NCI-H226 (cell line): ENCODE measurements at regions not wholly inside any gene's neighbourhood (a gene's known extent, or its start where the extent isn't known, plus 50 kb on each side); places are given as distances from the start of the nearest gene placed in this dataset.
"Not testable (repeated sequence)": the region's sequence is repeated elsewhere in the genome, so short reads cannot be mapped to it uniquely, and the experiment has no call there.

Experiments
- DNase-seq: peaks from one replicate; pipeline ENCODE4 v3.0.0-alpha.2; 2015

DNA sequence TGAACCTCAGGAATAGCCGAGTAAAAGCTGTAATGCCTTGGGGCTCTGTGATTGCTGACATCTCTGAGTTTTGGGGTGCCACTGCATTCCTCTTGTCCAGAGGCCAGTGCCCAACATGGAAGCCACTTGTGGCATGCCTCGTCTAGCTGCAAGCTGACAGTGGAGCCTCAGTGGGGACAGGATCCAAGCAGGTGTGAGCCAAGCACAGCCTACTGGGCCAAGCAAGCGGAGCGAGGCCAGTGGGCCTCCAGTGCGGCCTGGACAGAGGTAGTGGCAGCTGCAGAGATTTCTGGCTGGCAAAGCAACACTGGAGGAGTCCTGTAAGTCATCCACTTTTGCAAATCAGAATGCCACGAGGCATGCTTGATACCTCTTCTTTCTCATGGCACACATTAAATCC lies 1038.2 kb upstream of the CNTN5 start:
- no peak for DNase-seq

DNA sequence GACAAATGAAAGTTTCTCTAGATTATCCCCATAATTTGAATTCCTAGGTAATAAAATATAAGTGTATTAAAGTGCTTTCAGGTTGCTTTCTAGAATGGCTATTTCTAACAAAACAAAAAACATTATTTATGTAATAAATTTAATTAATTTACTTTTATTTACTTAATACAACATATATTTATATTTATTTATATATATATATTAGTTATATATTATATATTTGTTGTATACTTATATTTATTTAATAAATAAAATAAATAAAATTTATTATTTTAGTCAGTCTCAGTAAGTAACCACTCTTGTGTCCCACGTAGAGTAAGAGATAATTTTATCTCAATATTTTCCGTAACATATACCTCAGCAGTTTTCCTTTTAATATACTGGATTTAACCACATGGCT lies 1031.6 kb upstream of the CNTN5 start:
- DNase-seq: no peak

- peak; percentile 42 for DNase-seq
These were observed 1030.4 kb upstream of the CNTN5 start for GRCh38 chr11:97990162-97990920.

- no peak for DNase-seq
These were observed 1027.2 kb upstream of the CNTN5 start for GRCh38 chr11:97993562-97993961.

GRCh38 chr11:97995874-97996273 lies 1024.9 kb upstream of the CNTN5 start:
- no peak for DNase-seq

- no peak for DNase-seq
These were observed 1024.0 kb upstream of the CNTN5 start for GRCh38 chr11:97996762-97997161.

DNA sequence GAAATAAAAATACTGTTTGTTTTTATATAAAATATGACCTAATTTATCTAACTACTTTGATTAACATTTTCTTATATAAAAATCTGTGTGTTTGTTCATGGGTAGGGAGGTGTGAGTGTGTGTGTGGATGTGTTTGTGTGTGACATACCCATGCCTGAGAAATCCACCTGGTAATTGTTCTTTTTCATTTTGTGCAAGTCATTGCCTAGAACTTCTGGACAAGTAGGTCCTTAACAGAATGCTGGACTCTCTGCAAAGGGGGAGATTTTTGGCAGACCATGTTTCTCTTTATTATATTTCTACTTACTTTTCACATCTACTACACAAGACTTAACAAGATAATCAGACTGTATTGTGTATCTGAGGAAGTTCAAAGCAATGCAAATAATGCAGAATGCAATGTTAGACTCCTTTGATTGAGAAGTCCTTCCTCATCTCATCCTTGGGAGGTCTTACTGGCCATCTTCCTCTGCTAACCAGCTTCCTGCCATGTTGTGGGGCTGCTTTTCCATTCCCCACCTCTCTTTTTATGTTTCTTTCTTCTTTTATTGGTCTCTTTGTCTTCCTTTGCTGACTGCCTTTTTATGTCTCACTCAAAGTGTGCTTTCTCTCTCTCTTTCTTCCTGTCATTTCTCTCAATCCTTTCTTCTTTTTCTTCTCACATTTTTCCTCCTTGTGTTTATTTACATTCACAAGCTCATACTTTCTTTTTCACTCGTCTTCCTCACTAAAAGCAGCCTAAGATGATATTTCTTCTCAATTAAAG lies 1017.0 kb upstream of the CNTN5 start:
- no peak for DNase-seq

GRCh38 chr11:98007072-98007471 lies 1013.7 kb upstream of the CNTN5 start:
- no peak for DNase-seq

DNA sequence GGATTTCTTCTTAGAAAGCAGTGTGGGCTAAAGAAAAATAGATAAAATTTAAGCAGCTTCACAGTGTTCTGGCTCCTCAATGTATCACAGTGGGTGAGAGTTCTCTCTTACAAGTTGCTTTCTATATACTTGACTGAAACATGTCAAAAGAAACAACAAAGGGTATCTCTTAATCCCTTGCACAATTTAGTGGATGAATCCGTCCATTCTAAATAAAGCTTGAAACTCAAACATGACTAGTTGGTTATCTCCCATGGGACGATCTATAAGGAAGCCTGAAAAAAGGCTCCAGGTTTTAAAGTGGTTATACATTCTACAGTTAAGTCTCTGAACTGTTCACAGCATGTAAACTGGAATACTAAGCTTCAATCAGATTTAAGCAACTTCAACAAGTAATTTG lies 993.1 kb upstream of the CNTN5 start:
- DNase-seq: no peak

DNA sequence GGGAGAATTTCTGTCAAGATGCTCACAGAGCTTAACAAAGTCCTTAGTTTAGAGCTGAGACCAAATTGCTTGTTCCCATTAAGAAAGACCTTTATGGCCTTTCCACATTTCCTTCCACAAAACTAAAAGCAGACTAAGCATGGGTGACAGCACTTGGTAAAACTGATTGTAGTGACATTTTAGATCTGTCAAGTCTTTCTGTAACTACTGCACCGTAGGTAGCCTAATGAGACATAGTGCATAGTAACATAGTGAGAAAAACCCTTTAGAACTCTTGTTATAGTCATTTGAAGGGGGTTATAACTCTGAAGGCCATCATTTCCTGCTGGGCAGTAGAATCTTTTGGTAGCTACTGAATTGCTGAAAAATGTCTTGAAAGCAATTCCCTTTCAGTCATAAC lies 990.9 kb upstream of the CNTN5 start:
- DNase-seq: no peak

DNA sequence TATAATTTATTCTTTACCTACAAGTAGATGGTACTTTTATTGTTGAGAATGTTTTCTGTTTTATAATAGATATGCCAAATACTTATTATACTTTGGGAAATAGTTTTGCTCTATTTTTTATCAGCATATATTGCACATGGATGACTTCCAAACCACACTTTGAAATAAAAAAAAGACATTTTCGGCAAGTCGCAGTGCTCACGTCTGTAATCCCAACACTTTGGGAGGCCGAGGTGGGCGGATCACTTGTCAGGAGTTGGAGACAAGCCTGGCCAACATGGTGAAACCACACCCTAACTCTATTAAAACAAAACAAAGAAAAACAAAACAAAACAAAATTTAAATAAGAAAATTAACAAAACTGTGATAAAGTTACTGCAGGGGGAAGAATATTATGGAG lies 983.9 kb upstream of the CNTN5 start:
- no peak for DNase-seq

DNA sequence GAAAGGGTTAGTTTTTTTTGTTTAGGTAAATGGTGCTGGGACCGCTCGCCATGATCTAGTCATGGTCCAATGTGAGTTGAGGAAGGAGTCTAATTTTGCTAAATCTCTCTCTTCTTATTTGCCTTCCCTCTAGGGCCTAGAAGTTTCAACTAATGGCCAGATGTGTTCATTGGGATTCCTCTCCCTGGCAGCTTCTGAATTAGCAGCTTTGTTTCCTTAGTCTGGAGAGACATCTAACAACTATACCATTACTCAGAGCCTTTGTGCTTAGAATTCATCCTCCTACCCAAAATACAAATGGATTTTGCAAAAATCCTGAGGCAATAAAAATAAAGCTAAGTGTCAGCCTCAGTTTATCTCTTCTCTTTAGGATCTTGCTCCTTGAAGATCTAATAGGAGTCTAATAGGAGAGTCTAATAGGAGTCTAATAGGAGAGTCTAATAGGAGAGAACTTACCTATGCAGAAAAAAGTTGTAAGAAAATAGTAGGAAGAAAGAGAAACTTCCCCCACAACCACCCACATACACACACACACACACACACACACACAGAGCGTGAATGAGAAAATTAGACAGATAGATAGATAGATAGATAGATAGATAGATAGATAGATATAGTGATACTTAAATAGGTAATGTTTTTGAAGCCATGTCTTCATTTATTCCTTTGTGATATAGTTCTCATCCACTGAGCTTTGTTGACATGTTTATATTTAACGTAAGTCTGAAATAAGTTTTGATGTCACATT lies 980.5 kb upstream of the CNTN5 start:
- DNase-seq: no peak

GRCh38 chr11:98047647-98048046 lies 973.1 kb upstream of the CNTN5 start:
- no peak for DNase-seq

DNA sequence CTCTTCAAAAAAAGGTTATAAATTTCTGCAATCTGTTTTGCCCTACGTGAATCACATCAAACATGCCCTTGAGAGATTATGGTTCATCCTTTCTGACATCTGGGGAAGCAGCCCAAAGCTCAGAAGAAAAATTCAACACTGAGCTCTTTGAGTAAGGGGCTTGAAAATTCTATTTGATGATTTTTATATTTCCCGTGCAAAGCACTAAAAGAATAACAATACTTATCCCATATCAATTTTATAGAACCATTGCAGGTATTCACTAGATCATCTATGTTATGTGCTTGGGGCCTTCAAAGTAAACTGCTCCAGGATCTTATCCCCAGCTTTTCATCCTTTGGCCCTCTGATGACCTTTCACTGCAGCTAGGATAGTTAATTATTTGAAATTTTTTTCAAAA lies 966.9 kb upstream of the CNTN5 start:
- no peak for DNase-seq

DNA sequence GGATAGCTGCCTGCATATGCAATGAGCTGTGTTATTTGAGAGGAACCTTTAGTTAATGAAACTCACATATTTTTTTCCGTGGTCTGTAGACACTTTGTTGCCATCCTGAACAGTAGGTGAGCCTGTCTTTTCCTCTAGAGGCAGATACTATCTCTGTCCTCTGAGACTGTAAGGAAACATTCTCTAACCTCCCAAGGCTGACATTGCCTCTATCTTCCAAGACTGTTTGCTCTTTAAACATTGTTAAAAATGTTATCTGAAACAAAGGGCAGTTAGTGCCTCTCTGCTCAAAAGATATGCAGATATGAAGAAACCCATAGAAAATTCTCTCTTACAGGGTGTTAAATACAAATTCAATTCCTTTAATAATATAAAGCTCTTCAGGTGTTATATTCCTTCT lies 963.8 kb upstream of the CNTN5 start:
- no peak for DNase-seq

- no peak for DNase-seq
These were observed 961.3 kb upstream of the CNTN5 start for GRCh38 chr11:98059488-98059887.

GRCh38 chr11:98060759-98061158 lies 960.0 kb upstream of the CNTN5 start:
- no peak for DNase-seq

DNA sequence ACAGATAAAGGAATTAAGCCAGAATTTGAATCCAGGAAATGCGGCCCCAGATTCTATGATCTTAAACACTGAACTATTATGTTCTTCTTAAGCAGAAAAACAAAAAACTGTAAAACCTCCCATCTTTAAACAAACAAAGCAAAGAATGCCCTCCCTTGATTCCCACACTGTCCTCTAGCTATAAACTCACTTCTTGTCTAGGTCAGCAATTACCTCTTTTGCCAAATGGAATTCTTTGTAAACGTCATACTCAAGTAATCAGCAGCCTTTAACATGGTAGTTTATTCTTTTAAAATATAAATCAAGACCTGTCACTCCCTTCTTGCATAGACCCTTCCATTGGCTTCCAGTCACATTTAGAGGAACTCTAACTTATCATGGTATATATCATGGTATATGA lies 958.9 kb upstream of the CNTN5 start:
- DNase-seq: no peak

- no peak for DNase-seq
These were observed 958.0 kb upstream of the CNTN5 start for GRCh38 chr11:98062714-98063113.

DNA sequence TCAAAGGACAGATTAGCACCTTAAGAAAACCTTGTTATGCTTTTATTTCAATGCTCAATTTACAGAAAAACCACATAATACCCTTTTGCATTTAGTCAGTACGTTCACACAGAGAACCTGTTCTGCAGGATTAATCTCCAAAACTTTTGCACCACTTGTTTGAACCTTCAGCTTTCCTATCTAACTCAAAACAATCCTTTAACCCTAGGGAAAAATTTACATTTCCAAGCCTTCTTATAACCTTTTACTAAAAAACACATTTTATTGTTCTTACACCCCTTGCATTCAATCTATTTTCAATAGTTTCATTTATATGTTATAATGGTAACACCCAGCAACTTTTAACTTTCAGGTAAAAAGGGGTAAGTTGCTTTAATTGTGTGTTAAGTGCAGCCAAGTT lies 952.5 kb upstream of the CNTN5 start:
- no peak for DNase-seq

GRCh38 chr11:98069147-98069546 lies 951.6 kb upstream of the CNTN5 start:
- not testable (repeated sequence) for DNase-seq

- no peak for DNase-seq
These were observed 950.9 kb upstream of the CNTN5 start for GRCh38 chr11:98069861-98070260.

DNA sequence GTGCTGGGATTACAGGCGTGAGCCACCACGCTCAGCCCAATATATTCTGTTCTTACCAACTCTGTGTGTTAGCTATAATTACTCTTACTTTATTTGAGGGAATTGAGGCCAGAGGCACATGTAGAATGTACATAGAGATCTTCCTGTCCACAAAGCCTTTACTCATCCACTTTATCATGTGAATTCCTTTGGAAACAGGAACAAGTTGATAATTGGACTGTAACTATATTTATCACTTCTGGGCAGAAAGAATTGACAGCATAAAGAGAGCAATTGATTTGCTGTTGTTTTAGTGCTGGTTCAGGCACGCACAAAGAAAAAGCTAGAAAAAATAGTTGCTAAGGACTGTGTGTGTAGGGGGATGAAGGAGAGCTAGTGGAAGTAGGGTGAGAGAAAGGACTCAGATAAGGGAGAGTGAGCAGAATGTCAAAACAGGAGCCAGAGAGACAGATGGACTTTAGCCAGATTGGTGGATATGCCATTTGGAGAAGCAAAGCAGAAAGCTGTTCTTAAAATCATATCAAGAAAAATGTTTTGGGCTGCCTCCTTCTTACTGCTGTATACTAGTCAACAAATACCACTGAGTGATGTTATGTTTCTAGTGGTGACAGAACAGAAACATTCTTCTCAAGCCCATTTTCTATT lies 929.8 kb upstream of the CNTN5 start:
- no peak for DNase-seq
